HG03378 (cell line): ENCODE measurements at regions not wholly inside any gene's neighbourhood (a gene's known extent, or its start where the extent isn't known, plus 50 kb on each side); places are given as distances from the start of the nearest gene placed in this dataset.
"Not testable (repeated sequence)": the region's sequence is repeated elsewhere in the genome, so short reads cannot be mapped to it uniquely, and the experiment has no call there.

Experiments
- ATAC-seq: cut with Tn5 transposase; IDR thresholded peaks from one replicate; pipeline ENCODE4 v1.9.1; 2021; ENCODE audit warnings: mild to moderate bottlenecking, moderate library complexity; ENCODE audit not compliant: unreplicated experiment

- no peak for ATAC-seq
Measured at GRCh38 chr22:48835364-48835763, 992.3 kb downstream of the BRD1 start.

DNA sequence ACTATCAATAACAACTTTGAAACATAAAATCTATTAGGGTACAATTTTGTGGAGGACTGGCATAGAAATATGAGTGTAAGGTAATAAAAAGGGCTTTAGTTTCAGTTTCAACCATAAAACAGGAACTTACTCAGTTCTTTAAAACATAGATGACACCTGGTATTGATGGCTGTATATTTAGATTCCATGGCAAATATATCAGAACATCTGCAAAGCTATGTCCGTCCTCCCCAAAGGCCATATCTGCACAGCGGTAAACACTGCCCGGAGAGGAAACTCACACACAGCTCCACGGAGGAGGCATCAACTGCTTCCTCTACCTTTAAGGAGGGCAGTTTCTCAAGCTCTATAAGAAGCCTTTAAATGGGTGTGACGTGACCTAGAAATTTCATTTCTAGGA is 993.3 kb downstream of the BRD1 start:
- no peak for ATAC-seq

DNA sequence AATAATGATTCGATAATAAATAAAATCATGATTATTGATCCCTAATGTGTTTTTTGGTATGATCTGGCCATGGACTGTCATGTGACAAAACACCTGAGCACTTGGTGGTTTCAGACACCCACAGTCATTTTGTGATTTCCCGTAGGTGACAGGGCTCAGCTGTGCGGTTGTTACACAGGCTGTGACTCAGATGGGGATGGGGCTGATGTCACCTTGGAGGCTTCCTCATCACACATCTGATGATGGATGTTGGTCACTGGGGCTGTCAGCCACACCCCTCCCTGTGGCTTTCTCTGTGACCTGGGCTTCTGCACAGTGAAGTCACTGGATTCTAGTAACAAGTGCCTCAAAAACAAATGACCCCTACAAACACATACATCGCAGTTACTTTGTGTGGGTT is 995.1 kb downstream of the BRD1 start:
- no peak for ATAC-seq

DNA sequence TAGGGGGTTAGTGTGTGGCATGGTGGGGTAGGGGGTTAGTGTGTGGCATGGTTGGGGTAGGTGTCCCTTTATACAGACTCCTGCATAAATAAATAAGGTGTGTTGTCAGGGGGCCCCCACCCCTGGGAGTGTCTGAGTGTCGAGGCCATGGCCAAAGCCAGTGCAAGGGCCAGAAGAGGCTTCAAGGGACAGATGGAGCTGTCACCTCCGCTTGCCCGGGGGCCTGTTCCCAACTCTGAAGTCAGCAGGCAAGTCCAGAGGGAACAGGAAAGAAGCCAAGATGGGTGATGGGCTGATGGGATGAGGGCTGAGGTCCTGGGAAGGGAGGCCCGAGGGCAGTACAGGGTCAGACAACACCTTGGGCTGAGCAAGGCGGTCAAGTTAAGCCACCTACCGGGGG is 997.8 kb downstream of the BRD1 start:
- ATAC-seq: no peak

DNA sequence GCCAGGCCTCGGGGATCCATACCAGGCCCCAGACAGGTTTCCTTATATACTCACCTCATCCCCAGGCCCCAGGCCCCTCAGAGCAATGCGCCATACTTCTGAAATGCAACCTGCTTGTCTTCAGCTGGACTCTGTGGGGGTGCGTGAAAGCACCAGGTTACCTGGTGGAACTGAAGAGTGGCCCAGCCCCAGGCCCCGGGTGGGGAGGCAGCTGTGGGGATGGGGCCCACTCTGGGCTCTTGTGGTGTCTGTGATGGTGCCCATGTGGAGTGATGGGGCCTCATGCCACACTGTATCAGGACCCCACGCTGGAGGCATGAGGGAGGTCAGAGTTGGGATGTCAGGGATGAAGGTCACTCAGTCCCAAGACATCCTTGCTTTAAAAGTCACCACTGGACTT is 999.0 kb downstream of the BRD1 start:
- no peak for ATAC-seq

DNA sequence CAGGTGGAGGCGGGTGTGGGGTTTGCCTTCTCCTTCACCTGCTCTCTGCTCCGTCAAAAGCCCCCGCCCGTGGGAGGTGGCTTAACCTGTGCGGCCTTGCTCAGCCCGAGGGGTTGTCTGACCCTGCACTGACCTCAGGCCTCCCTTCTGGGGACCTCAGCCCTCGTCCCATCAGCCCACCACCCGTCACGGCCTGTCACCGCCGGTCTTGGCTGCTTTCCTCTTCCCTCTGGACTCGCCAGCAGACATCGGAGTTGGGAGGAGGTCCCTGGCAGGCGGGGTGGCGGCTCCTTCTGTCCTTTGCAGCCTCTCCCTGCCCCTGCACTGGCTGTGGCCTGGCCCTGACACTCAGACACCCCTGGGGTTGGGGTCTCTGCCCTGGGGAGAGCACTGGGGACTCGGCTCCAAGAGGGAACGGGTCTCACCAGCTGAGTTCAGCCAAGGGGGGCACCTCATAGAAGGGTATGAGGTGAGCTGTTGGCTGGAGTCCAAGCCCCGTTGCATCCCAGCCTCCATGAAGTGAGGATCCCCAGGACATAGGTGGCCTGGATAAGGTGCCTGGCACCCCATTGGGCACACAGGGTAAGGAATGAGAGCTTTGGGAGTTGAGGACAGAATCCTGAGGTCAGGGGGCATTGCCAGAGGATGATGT is 999.6 kb downstream of the BRD1 start:
- ATAC-seq: no peak

GRCh38 chr22:48827268-48827846 is 1000.3 kb downstream of the BRD1 start:
- no peak for ATAC-seq

DNA sequence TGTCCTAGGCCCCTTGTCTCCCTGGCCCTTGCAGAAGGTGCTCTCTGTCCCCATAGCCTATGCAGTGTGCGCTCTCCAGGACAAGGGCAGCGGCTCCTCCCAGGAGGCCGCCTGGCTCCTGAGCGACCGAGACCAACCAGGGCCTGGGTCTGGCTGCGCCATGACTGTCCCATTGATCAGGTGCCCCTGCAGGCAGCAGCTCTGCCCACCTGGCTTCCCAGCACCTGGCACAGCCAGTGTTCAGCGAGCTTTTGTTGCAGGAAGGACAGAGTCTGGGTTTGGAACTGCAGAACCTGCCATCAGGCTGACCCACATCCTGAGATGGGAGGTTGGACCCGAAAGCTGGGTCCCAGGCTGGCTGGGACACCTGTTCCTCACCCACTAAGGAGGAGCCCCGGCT is 1001.1 kb downstream of the BRD1 start:
- no peak for ATAC-seq

- no peak for ATAC-seq
Measured at GRCh38 chr22:48825802-48826520, 1001.7 kb downstream of the BRD1 start.

GRCh38 chr22:48824712-48825651 is 1002.7 kb downstream of the BRD1 start:
- no peak for ATAC-seq

DNA sequence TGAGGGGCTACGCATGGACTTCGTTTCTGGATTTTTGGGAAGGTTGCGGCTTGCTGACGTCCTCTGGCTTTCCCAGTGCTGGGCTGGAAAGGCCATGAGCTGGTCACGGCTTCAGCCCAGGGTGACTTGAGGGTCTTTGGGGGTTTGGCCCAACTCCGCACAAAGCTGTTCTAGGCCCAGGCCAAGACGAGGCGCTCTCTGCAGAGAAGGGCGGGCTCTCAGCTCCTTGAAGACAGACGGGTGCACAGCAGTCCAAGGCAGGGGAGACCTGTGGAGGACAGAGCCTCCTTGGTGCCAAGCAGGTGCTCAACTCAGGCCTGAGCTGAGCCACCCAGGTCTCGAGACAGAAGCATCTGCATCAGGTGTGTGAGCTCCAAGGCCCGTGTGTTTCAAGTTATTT is 1003.7 kb downstream of the BRD1 start:
- ATAC-seq: no peak

GRCh38 chr22:48822278-48823233 is 1005.1 kb downstream of the BRD1 start:
- no peak for ATAC-seq

- no peak for ATAC-seq
Measured at GRCh38 chr22:48821727-48822126, 1005.9 kb downstream of the BRD1 start.

- ATAC-seq: no peak
Measured at GRCh38 chr22:48821346-48821690, 1006.4 kb downstream of the BRD1 start.

DNA sequence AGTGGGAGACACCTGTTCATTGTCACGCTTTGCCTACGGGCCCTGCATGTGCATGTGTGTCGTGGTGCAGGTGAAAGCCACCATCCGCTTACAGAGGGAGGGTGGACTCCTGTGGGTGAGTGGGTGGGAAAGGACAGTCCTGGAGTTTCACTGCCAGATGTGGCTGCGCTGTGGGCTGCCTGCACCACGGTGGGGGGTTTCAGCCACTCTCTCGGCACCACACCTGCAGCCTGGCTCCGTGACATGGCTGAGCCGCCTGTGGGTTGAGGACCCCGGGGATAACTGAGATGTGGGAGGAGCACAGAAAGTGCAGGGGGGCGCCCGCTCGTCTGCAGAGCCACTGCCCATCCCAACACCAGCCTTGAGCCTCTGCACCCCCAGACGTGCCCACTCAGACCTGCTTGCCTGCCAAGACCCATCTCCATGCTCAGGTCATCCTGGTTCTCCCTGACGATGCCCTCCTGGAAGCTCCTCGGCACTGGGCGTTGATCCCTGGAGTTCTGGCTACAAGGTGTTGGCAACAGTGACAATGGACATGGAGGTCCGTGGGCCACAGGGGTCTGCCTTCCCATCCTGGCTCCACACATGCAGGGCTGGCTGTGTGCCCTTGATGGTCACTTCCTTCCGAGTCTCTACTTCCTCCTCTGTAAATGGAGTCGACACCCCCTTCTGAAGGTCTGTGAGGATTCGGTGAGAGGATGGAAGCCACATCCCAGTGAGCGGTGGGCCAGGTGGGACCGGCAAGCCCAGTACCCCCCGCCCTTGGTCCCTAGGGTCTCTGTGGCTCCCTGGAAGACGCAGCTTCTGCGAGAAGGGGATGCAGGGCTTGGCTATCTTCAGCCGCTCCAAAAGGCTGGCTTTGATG is 1007.0 kb downstream of the BRD1 start:
- ATAC-seq: no peak

DNA sequence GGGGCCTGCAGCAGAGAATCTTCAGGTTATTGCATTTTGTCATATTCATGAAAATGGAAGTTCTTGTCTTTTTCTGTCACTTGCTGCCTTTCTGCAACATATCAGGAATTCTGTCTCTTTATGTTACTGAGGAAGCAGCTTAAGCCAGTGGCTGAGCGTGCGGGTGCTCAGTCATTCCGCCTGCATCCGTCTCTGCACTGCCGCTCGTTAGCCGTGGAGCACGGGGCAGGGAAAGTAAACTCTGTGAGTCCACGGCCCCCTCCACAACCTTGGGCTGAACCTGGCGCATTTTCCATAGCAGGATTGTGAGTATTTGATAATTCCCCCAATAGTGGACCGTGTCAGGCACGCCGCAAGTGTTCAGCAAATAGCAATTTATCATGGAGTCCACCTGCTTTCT is 1007.7 kb downstream of the BRD1 start:
- no peak for ATAC-seq

GRCh38 chr22:48819232-48819631 is 1008.4 kb downstream of the BRD1 start:
- ATAC-seq: no peak

- not testable (repeated sequence) for ATAC-seq
Measured at GRCh38 chr22:48817491-48817890, 1010.2 kb downstream of the BRD1 start.

DNA sequence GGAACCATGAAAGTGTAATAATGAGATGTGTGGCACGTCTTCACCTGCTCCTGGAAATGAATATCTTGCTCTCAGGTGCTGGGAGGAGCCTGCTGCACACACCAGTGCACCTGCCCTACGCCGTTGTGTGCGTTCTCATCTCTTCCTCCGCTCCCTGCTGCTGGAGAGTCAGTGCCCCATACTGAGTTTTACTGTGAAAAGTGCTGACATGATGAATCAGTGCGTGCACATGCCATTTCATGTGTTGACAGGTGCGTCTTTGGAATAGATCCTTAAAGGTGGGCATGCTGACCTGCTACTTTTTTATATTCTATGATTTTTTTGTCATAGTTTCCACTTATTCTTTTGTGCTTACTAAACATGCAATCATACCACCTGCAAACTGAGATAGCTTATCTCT is 1015.8 kb downstream of the BRD1 start:
- ATAC-seq: no peak
